ENCODE measurements at regions not wholly inside any gene's neighbourhood (a gene's known extent, or its start where the extent isn't known, plus 50 kb on each side); places are given as distances from the start of the nearest gene placed in this dataset.

- no peak for DNase-seq (ENCODE audit: low read depth)
- TF ChIP-seq CTCF (conservative IDR thresholded peaks at IDR 0.05; ENCODE audit: low read depth, low read length), result no peak
- no peak overlapping the region for H3K4me3 ChIP-seq (ENCODE audit: low read length)
These were observed 446.1 kb downstream of the TTLL7 start for GRCh38 chr1:83552820-83553219.

GRCh38 chr1:83548311-83548710, 450.6 kb downstream of the TTLL7 start:
- TF ChIP-seq CTCF (conservative IDR thresholded peaks at IDR 0.05; ENCODE audit: low read depth, low read length), result no peak
- no peak overlapping the region for H3K4me3 ChIP-seq (ENCODE audit: low read length)
- DNase-seq (ENCODE audit: low read depth), result no peak

GRCh38 chr1:83547901-83548300, 451.0 kb downstream of the TTLL7 start:
- no peak for TF ChIP-seq CTCF (conservative IDR thresholded peaks at IDR 0.05; ENCODE audit: low read depth, low read length)
- H3K4me3 ChIP-seq (ENCODE audit: low read length), result no peak overlapping the region
- no peak for DNase-seq (ENCODE audit: low read depth)

GRCh38 chr1:83546874-83547273, 452.1 kb downstream of the TTLL7 start:
- TF ChIP-seq CTCF (conservative IDR thresholded peaks at IDR 0.05; ENCODE audit: low read depth, low read length), result no peak
- H3K4me3 ChIP-seq (ENCODE audit: low read length), result no peak overlapping the region
- peak; percentile 15 for DNase-seq (ENCODE audit: low read depth)

- TF ChIP-seq CTCF (conservative IDR thresholded peaks at IDR 0.05; ENCODE audit: low read depth, low read length), result peak; percentile 32
- no peak overlapping the region for H3K4me3 ChIP-seq (ENCODE audit: low read length)
- no peak for DNase-seq (ENCODE audit: low read depth)
These were observed 453.7 kb downstream of the TTLL7 start for GRCh38 chr1:83545066-83545862.

GRCh38 chr1:83543222-83543973, 455.5 kb downstream of the TTLL7 start:
- no peak for DNase-seq (ENCODE audit: low read depth)
- no peak for TF ChIP-seq CTCF (conservative IDR thresholded peaks at IDR 0.05; ENCODE audit: low read depth, low read length)
- H3K4me3 ChIP-seq (ENCODE audit: low read length), result no peak overlapping the region

All from retinal pigment epithelial cell (primary cell).